ENCODE measurements at regions not wholly inside any gene's neighbourhood (a gene's known extent, or its start where the extent isn't known, plus 50 kb on each side); places are given as distances from the start of the nearest gene placed in this dataset.

GRCh38 chr3:76096036-76096435 is 310.7 kb upstream of the ZNF717 start:
- Histone ChIP-seq H3K27ac (ENCODE audit: low read length) (no peak overlapping the region), H3K9me3 (ENCODE audit: control insufficient read depth, insufficient read depth, low read depth, low read length) (no peaks in the 10 kb centered on the region), H3K27me3 (ENCODE audit: control insufficient read depth, insufficient read depth, low read length) (no peaks in the 10 kb centered on the region), H3K36me3 (ENCODE audit: control insufficient read depth, insufficient read depth, low read length) (no peaks in the 10 kb centered on the region), H3K4me3 (ENCODE audit: low read depth in 2 of 2, low read length in 2 of 2) (no peak overlapping the region), H3K4me1 (ENCODE audit: control insufficient read depth, insufficient read depth, low read length) (no peaks in the 10 kb centered on the region)
- ATAC-seq (no peak), DNase-seq (ENCODE audit: low read depth, low spot score) (no peak)
- in situ Hi-C loops (cut with HindIII; ENCODE audit: low pct_unique_long_range_greater_than_20kb, low sequenced_read_pairs) (no loop called here), intact Hi-C loops (cut with micrococcal nuclease; ENCODE audit: unreplicated experiment) (no loop called here)
- CTCF ChIA-PET, result no interaction called here
- TF ChIP-seq SIN3A (IDR thresholded peaks at IDR 0.05; ENCODE audit: borderline replicate concordance, insufficient read depth, low read depth, low read length) (no peak), POLR2AphosphoS5 (IDR thresholded peaks at IDR 0.05; ENCODE audit: low read depth, low read length) (no peak), CTCF (IDR thresholded peaks at IDR 0.05) (no peak), TCF7L2 (IDR thresholded peaks at IDR 0.05; ENCODE audit: low read depth, low read length) (no peak), REST (IDR thresholded peaks at IDR 0.05; ENCODE audit: insufficient read depth in 1 of 2, low read depth in 2 of 2, low read length in 1 of 2) (no peak)
- BruUV-seq (replicated peaks), result no TSS peak
- POLR2A ChIA-PET, result interaction anchor here (0.6 kb wide), 1 partner anchor 912 kb away, joined by 5 read pairs; no protein-coding TSS in a partner anchor

- ATAC-seq (no peak), DNase-seq (ENCODE audit: low read depth, low spot score) (no peak)
- no TSS peak for BruUV-seq (replicated peaks)
- CTCF ChIA-PET, result no interaction called here
- in situ Hi-C loops (cut with HindIII; ENCODE audit: low pct_unique_long_range_greater_than_20kb, low sequenced_read_pairs), result no loop called here
- TF ChIP-seq CTCF (IDR thresholded peaks at IDR 0.05), result no peak
- TF ChIP-seq POLR2AphosphoS5 (IDR thresholded peaks at IDR 0.05; ENCODE audit: low read depth, low read length), result no peak
- TF ChIP-seq REST (IDR thresholded peaks at IDR 0.05; ENCODE audit: insufficient read depth in 1 of 2, low read depth in 2 of 2, low read length in 1 of 2), result no peak
- no peak for TF ChIP-seq TCF7L2 (IDR thresholded peaks at IDR 0.05; ENCODE audit: low read depth, low read length)
- no peak for TF ChIP-seq SIN3A (IDR thresholded peaks at IDR 0.05; ENCODE audit: borderline replicate concordance, insufficient read depth, low read depth, low read length)
- Histone ChIP-seq H3K4me3 (ENCODE audit: low read depth in 2 of 2, low read length in 2 of 2) (no peak overlapping the region), H3K27ac (ENCODE audit: low read length) (no peak overlapping the region), H3K9me3 (ENCODE audit: control insufficient read depth, insufficient read depth, low read depth, low read length) (no peaks in the 10 kb centered on the region), H3K4me1 (ENCODE audit: control insufficient read depth, insufficient read depth, low read length) (no peaks in the 10 kb centered on the region), H3K36me3 (ENCODE audit: control insufficient read depth, insufficient read depth, low read length) (no peaks in the 10 kb centered on the region), H3K27me3 (ENCODE audit: control insufficient read depth, insufficient read depth, low read length) (no peaks in the 10 kb centered on the region)
- intact Hi-C loops (cut with micrococcal nuclease; ENCODE audit: unreplicated experiment), result no loop called here
- POLR2A ChIA-PET, result no interaction called here
These were observed 311.7 kb upstream of the ZNF717 start for GRCh38 chr3:76096836-76097588.

Measured in Panc1 (cell line).